ENCODE measurements at regions not wholly inside any gene's neighbourhood (a gene's known extent, or its start where the extent isn't known, plus 50 kb on each side); places are given as distances from the start of the nearest gene placed in this dataset.

- DNase-seq: no peak
- Mint-ChIP-seq H3K27ac (no peak overlapping the region), H3K36me3 (ENCODE audit: low read depth) (no peaks in the 10 kb centered on the region), H3K27me3 (ENCODE audit: insufficient read depth) (no peaks in the 10 kb centered on the region), H3K4me1 (ENCODE audit: low read depth) (no peaks in the 10 kb centered on the region), H3K9me3 (peaks cover 42% of the 10 kb centered on the region), H3K4me3 (no peak overlapping the region)
- TF ChIP-seq CTCF (IDR thresholded peaks at IDR 0.05): no peak
Measured at GRCh38 chr6:94050515-94050914, 631.2 kb upstream of the EPHA7 start.

- no peak for TF ChIP-seq CTCF (IDR thresholded peaks at IDR 0.05)
- H3K4me3 Mint-ChIP-seq: no peak overlapping the region
- peaks cover 36% of the 10 kb centered on the region for H3K9me3 Mint-ChIP-seq
- DNase-seq: no peak
- no peaks in the 10 kb centered on the region for H3K36me3 Mint-ChIP-seq (ENCODE audit: low read depth)
- no peaks in the 10 kb centered on the region for H3K27me3 Mint-ChIP-seq (ENCODE audit: insufficient read depth)
- H3K27ac Mint-ChIP-seq: no peak overlapping the region
- no peaks in the 10 kb centered on the region for H3K4me1 Mint-ChIP-seq (ENCODE audit: low read depth)
Measured at GRCh38 chr6:94049001-94049400, 629.6 kb upstream of the EPHA7 start.

- peaks cover 22% of the 10 kb centered on the region; the same call in 1 of the 2 replicates for H3K9me3 Mint-ChIP-seq
- no peak overlapping the region for H3K4me3 Mint-ChIP-seq
- H3K27ac Mint-ChIP-seq: no peak overlapping the region
- H3K36me3 Mint-ChIP-seq (ENCODE audit: low read depth): no peaks in the 10 kb centered on the region
- no peak for DNase-seq
- H3K4me1 Mint-ChIP-seq (ENCODE audit: low read depth): no peaks in the 10 kb centered on the region
- TF ChIP-seq CTCF (IDR thresholded peaks at IDR 0.05): no peak
- no peaks in the 10 kb centered on the region for H3K27me3 Mint-ChIP-seq (ENCODE audit: insufficient read depth)
Measured at GRCh38 chr6:94045099-94045829, 625.9 kb upstream of the EPHA7 start.

DNA sequence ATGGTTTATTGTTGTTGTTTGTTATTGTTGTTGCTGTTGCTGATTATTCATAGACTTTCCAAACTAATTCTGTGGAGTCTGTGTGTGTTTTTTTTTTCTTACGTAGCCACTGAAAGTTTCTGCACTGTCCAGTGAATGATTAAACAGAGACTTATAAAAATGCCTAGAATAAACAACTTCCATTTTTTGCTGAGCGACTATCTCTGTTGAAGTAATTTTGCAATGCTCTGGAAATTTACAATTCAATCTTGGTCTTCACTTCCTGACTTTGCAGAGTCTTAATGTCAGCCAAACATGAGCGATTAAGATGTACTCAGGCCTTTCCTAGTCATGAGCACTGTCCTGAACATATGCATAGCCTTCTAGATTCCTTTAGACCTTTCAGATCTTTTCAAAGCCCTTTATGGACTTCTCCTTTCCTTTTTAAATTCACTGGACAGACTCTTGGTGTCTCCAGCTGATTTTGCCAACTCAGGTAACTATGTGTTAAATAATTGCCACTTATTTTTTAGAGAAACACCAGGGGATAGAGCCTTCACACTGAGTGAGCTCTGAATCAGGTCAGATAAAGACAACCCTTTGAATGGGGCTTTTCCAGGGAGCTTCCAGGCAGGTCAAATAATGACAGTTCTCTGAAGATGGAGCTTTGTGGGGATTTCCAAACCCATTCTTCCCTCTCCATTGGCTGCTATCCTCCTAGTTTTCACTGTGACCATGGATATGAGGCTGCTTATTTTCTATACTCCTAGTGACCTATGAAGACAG is 622.8 kb upstream of the EPHA7 start:
- DNase-seq: no peak
- no peak for TF ChIP-seq CTCF (IDR thresholded peaks at IDR 0.05)
- Mint-ChIP-seq H3K36me3 (ENCODE audit: low read depth) (no peaks in the 10 kb centered on the region), H3K9me3 (peaks cover 19% of the 10 kb centered on the region; the same call in 1 of the 2 replicates), H3K27ac (no peak overlapping the region), H3K4me3 (no peak overlapping the region), H3K27me3 (ENCODE audit: insufficient read depth) (no peaks in the 10 kb centered on the region), H3K4me1 (ENCODE audit: low read depth) (no peaks in the 10 kb centered on the region)

DNA sequence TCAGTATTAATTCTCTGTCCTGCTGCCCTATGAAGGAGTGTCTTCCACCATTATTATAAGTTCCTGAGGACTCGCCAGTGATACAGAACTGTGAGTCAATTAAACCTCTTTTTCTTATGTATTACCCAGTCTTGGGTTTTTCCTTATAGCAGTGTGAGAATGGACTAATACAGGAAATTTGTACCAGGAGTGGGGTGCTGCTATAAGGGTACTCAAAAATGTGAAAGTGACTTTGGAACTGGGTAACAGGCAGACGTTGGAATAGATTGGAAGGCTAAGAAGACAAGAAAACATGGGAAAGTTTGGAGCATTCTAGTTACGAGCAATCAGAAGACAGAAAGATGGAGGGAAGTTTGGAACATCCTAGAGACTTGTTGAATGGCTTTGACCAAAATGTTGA is 616.7 kb upstream of the EPHA7 start:
- Mint-ChIP-seq H3K4me3 (no peak overlapping the region), H3K9me3 (peaks cover 33% of the 10 kb centered on the region), H3K27me3 (ENCODE audit: insufficient read depth) (no peaks in the 10 kb centered on the region), H3K27ac (no peak overlapping the region), H3K36me3 (ENCODE audit: low read depth) (peaks cover 5% of the 10 kb centered on the region; the same call in 1 of the 2 replicates), H3K4me1 (ENCODE audit: low read depth) (no peaks in the 10 kb centered on the region)
- DNase-seq: no peak
- TF ChIP-seq CTCF (IDR thresholded peaks at IDR 0.05): no peak
